ENCODE measurements at regions not wholly inside any gene's neighbourhood (a gene's known extent, or its start where the extent isn't known, plus 50 kb on each side); places are given as distances from the start of the nearest gene placed in this dataset.

DNA sequence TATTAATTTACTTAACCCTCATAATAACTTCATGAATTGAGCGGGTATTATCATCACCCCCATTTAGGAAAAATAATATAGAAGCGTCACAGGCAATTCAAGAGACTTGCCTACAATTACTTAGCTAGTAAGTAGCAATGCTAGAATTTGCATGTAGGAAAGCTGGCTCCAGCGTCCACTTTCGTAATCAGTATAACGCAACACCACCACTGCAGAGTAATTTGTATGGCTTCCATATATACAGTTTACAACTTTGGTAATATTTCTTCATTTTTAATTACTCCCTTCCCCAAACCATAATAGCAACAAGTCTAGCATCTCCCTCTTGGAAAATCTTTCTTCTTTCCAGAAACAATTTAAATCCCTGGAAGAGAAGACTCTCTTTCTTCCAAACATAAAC, 89.9 kb upstream of the OR5AK2 start:
- no peak for DNase-seq (ENCODE audit: extremely low spot score)
- H3K36me3 ChIP-seq: no peaks in the 10 kb centered on the region
- H3K27ac ChIP-seq (replicated peaks in 1 of 4): no peak overlapping the region
- 97% methylated on average over 5 of the region's 5 CpGs for WGBS
- intact Hi-C loops (cut with DNase I): no loop called here
- TF ChIP-seq CTCF (IDR thresholded peaks at IDR 0.05): no peak
- no peak for TF ChIP-seq POLR2AphosphoS5 (IDR thresholded peaks at IDR 0.05)
- no peak for TF ChIP-seq EP300 (IDR thresholded peaks at IDR 0.05)
- no peak for TF ChIP-seq POLR2A (IDR thresholded peaks at IDR 0.05; ENCODE audit: low read depth)
- no peaks in the 10 kb centered on the region for H3K4me1 ChIP-seq
- H3K4me3 ChIP-seq: no peak overlapping the region
- H3K27me3 ChIP-seq: no peaks in the 10 kb centered on the region
- H3K9me3 ChIP-seq: no peaks in the 10 kb centered on the region

DNA sequence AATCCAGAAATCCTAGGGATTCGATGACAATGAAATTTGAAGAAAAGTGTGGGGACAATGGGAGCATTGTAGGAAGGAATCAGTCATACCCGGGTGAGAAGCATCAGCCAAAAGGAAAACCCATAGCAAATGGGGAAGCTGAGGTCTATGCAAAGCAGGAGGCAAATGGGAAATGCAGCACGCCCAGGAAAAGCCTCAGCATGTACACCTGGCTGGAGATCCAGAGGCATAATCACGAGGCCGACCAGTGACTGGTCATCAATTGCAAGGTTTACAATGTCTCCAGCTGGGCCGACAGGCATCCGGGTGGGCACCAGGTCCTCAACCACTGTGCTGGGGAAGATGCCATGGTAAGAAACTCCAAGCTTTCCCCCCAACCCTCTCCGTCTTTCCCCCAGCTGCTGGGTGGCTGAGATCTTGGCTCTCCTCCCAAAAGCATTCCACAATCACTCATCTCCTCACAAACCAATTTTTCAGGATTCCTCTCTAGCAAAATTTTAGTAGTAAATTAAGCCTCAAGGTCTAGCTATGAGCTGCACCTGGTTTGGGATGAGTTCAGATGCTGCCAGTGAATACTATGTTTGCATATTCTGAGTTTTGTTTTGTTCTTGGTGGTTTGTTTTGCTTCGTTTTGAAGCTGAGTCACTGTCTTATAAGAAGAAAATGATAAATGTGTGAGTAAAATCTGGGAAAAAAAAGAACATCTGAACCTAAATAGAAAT, 98.0 kb upstream of the OR5AK2 start:
- Histone ChIP-seq H3K27me3 (no peaks in the 10 kb centered on the region), H3K4me1 (no peaks in the 10 kb centered on the region), H3K4me3 (no peak overlapping the region), H3K27ac (replicated peaks in 1 of 4) (no peak overlapping the region), H3K36me3 (no peaks in the 10 kb centered on the region), H3K9me3 (no peaks in the 10 kb centered on the region)
- intact Hi-C loops (cut with DNase I): no loop called here
- DNase-seq (ENCODE audit: extremely low spot score): no peak
- no peak for TF ChIP-seq CTCF (IDR thresholded peaks at IDR 0.05)
- no peak for TF ChIP-seq EP300 (IDR thresholded peaks at IDR 0.05)
- 66% methylated on average over 9 of the region's 9 CpGs for WGBS

DNA sequence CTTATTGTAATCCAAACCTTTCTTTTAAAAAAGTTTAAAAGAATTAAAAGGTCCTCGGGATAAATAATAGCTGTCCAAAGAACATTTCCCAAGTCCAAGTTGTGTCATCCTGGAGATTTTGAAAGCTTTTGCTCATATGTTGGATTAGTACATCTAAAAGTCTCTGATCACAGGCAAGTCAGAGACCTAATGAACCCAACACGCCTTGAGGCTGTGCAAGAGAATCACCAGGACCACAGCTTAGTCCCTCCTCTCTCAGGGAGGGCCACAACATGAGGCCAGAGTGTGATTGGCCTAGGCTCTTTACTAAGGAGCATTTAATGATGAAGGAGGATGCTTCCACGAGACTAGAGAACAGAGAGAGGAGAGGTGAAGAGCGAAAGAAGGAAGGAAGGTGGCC, 98.7 kb upstream of the OR5AK2 start:
- H3K9me3 ChIP-seq: no peaks in the 10 kb centered on the region
- no peak for DNase-seq (ENCODE audit: extremely low spot score)
- no peaks in the 10 kb centered on the region for H3K36me3 ChIP-seq
- H3K4me1 ChIP-seq: no peaks in the 10 kb centered on the region
- intact Hi-C loops (cut with DNase I): no loop called here
- 69% methylated on average over 4 of the region's 4 CpGs for WGBS
- H3K27me3 ChIP-seq: no peaks in the 10 kb centered on the region
- no peak overlapping the region for H3K27ac ChIP-seq (replicated peaks in 1 of 4)
- no peak overlapping the region for H3K4me3 ChIP-seq
- TF ChIP-seq POLR2A (IDR thresholded peaks at IDR 0.05; ENCODE audit: low read depth): no peak
- TF ChIP-seq EP300 (IDR thresholded peaks at IDR 0.05): no peak
- no peak for TF ChIP-seq POLR2AphosphoS5 (IDR thresholded peaks at IDR 0.05)
- TF ChIP-seq CTCF (IDR thresholded peaks at IDR 0.05): no peak

DNA sequence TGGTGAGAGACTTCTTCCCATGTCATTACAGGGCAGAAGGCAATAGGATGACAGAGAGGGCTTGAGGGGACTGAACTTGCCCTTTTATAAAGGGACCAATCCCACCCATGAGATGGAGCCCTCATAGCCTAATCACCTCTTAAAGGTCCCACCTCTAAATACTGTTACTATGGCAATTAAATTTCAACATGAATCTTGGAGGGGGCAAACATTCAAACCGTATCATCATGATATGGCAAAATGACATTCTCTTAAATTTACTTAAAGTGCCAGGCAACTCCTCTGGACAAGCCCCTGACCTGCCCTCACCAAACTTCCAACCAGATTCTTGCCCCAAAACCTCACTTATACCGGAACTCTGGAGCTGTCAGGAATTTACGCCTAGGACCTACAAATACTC, 100.8 kb upstream of the OR5AK2 start:
- no peak for TF ChIP-seq POLR2A (IDR thresholded peaks at IDR 0.05; ENCODE audit: low read depth)
- TF ChIP-seq EP300 (IDR thresholded peaks at IDR 0.05): no peak
- intact Hi-C loops (cut with DNase I): no loop called here
- WGBS: 89% methylated on average over 3 of the region's 3 CpGs

DNA sequence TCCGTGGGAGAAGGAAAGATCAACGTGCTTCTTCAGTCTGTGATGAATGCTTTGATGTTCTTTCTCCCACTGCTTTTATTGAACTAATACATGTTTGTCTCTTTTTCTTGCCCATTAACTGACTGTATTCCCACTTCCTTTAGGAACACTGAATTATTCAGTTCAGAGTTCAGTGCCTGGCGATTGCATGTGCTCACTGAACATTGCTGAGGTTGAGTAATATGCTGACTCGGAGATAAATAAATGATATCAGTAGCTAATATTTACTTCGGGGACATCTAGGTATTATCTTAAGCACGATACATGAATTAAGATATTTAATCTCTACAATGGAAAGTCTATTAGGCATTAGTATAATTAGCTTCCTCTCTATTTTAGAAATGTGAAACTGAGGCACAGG, 102.3 kb upstream of the OR5AK2 start:
- no peaks in the 10 kb centered on the region for H3K4me1 ChIP-seq
- WGBS: 83% methylated on average over 6 of the region's 6 CpGs
- no peaks in the 10 kb centered on the region for H3K27me3 ChIP-seq
- no peak for DNase-seq (ENCODE audit: extremely low spot score)
- no peak for TF ChIP-seq EP300 (IDR thresholded peaks at IDR 0.05)
- no peak for TF ChIP-seq CTCF (IDR thresholded peaks at IDR 0.05)
- no peak for TF ChIP-seq POLR2AphosphoS5 (IDR thresholded peaks at IDR 0.05)
- no peak for TF ChIP-seq POLR2A (IDR thresholded peaks at IDR 0.05; ENCODE audit: low read depth)
- H3K36me3 ChIP-seq: no peaks in the 10 kb centered on the region
- H3K9me3 ChIP-seq: no peaks in the 10 kb centered on the region
- intact Hi-C loops (cut with DNase I): no loop called here
- no peak overlapping the region for H3K4me3 ChIP-seq
- no peak overlapping the region for H3K27ac ChIP-seq (replicated peaks in 1 of 4)

More for the DNA sequence above, 100.8 kb upstream of the OR5AK2 start:
- Histone ChIP-seq H3K27ac (replicated peaks in 1 of 4) (no peak overlapping the region), H3K36me3 (no peaks in the 10 kb centered on the region), H3K27me3 (no peaks in the 10 kb centered on the region), H3K9me3 (no peaks in the 10 kb centered on the region), H3K4me3 (no peak overlapping the region), H3K4me1 (no peaks in the 10 kb centered on the region)
- no peak for DNase-seq (ENCODE audit: extremely low spot score)

Measured in esophagus muscularis mucosa (tissue), 4 donors.